Right lung (tissue), 2 donors: ENCODE measurements at regions not wholly inside any gene's neighbourhood (a gene's known extent, or its start where the extent isn't known, plus 50 kb on each side); places are given as distances from the start of the nearest gene placed in this dataset.

Source experiments
- DNase-seq, 2 donors: peaks; one replicate each; pipeline ENCODE4 v3.0.0-alpha.2; 2013

DNA sequence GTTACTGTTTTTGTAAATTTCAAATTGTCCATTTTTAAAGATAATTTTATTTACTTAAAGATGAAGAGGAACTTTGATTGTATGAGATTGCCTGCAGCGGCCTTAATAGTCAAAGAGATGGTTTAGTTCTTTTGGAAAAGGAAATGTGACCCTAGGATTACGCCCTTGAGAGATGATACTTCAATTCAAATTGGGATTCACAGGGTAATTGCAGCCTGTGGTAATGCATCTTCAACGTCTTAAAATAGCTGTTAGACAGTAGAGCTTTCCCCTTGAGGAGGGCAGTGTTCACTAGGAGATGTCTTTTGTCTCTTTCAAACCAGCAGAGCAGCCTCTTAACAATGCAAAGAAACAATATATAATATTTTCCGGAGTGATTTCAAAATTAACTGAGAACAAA lies 127.1 kb downstream of the TAF11L14 start:
- no peak for DNase-seq

DNA sequence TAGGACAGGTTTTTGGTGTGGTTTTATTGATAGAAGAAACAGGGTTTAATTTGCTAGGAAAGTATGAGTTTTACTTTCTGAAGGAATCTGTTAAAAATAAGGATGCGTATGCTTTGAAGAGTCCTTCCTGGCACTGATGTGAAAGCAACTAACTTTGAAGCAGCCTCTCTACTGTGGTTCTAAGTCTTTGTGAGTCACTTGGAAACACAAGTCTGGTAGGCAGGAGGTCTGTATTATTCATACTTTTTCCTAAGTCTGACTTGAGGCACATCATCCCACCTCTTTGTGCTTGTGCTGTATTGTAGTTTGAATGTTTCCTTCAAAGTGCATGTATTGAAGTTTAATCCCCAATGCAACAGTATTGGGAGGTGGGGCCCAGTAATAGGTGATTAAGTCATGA lies 129.0 kb downstream of the TAF11L14 start:
- DNase-seq, result no peak

- no peak for DNase-seq
Observed at GRCh38 chr5:17766031-17766430, 131.8 kb downstream of the TAF11L14 start.

DNA sequence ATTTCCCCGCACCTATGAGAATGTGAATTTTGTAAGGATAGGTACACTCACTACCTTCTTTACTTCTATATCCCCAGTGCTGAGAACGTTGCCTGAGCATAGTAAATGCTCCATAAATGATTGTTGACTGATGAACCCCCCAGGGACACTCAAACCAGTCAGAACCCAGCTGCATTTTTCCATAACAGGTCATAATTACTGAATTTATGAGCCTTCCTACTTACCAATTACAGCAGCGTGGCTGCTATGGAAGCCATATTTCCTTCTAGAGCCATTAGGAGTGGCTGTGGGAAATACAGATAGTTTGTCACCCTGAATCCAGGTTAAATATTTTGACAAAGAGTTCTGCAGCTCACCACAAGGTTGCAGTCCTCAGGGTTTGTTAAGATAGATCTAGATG lies 135.0 kb downstream of the TAF11L14 start:
- no peak for DNase-seq

DNA sequence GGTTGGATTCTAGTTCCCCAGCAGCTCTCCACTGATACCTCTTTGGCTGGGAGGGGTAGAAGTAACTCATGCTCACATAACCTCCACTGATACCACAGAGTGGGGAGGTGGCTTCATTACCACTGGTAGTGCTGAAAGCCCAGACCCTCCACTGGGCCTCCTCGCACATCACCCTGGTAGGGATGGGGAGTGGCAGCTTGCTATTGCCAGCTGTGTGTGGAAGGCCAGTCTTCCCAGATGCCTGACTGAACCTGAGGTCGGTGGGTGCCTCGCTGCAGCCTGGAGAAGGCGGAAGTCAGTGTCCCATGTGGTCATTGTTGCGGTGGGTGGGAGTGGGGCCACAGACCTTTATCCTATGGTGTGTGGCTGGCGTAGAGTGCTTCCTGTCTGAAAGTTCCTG lies 138.0 kb downstream of the TAF11L14 start:
- DNase-seq, result no peak

DNA sequence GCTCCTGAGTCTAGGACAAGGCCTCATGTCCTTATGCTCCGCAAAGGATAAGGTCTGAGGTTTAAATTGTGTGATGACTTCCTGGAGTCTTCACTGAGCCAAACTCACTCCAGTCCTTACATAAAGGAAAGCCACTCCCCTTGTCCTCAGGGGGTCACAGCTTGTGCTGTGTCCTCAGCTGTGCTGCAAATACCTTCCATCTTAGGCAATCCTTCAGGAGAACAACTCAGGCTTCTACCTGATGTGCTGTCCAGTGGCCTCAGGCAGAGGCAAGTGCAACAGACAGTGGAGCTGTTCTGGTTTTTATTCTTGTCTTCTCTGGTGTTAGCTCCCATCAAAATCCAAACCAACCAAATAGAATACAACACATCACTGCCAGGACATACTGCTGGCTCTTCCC lies 151.5 kb downstream of the TAF11L14 start:
- DNase-seq, result no peak

DNA sequence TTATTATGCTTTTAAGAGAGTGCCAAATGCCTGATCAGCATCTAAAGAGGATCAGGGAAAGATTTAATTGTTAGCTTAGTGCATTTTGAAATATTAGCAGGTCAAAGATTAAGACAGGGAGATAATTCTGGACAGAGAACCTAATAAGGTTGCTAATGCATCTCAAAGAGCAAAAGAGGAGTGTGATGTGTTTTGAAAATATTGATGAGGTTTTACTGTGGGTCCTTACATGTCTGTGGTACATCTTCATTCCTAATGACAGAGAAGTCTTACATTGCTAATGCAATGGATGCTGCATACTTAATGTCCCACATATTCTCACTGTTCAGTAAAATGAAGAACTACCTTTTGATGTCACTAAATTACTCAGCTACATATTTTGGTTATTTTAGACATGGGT lies 154.1 kb downstream of the TAF11L14 start:
- no peak for DNase-seq

GRCh38 chr5:17794201-17794600 lies 159.9 kb downstream of the TAF11L14 start:
- DNase-seq, result no peak

DNA sequence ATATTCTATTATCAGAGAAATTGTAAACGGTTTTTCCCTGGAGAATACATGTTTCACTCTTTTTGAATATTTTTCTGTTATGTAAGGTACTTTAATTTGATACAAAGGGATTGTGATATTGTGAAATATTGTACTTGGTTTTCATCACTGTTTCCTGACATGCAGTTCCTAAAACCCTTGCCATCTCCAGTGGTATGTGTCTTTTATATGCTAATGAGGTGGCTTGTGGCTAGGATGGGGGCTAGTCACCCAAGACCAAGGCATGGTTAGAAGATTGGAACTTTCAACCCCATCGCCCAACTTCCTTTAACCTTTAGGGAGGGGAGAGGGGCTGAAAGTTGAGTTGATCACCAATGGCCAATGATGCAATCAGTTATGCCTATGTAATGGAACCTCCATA lies 160.6 kb downstream of the TAF11L14 start:
- no peak for DNase-seq

- DNase-seq, result no peak
Observed at GRCh38 chr5:17796142-17796541, 161.9 kb downstream of the TAF11L14 start.

DNA sequence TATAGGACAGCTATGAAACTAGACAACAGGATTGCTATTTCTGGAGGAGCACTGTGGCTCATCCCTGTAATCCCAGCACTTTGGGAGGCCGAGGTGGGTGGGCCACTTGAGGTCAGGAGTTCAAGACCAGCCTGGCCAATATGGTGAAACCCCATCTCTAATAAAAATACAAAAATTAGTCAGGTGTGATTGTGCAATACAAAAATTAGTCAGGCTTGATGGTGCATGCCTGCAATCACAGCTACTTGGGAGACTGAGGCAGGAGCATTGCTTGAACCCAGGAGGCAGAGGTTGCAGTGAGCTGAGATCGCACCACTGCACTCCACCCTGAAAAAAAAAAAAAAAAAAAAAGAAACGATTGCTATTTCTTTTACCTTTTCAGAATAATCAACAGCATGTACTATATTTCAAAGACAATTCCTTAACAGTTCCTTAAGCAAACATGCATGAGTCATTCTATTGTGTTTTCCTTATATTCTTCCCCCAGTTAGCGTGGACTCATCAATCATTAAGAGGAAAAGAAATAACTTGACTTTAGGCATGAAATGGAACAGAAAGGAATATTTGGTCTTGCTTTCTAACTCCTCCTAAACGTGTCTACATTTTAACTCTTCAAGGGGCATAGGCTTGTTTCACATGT lies 162.6 kb downstream of the TAF11L14 start:
- DNase-seq, result no peak

GRCh38 chr5:17799521-17799920 lies 165.3 kb downstream of the TAF11L14 start:
- no peak for DNase-seq

- no peak for DNase-seq
Observed at GRCh38 chr5:17801595-17801994, 167.3 kb downstream of the TAF11L14 start.

- peak; percentile 1 to 2 for DNase-seq
Observed at GRCh38 chr5:17802256-17802655, 168.0 kb downstream of the TAF11L14 start.

DNA sequence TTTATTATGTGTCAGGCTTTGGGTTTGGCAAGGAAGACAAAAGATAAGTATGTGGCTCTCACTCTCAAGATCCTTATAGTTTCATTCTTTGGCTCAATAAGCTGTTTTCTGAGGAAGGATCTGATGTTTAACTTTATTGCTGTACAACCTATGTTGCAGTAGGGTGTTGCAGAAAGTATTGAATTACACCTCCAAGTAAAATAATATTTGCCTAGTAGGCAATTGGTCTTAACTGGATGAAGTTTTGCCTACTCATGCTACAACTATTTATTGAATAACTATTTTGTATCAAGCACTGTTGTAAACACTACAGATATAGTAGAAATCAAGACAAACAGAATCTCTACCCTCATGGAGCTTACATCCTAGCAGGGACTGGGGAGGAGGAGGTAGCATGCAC lies 169.7 kb downstream of the TAF11L14 start:
- no peak for DNase-seq

- no peak for DNase-seq
Observed at GRCh38 chr5:17805227-17805825, 171.1 kb downstream of the TAF11L14 start.

- DNase-seq, result no peak
Observed at GRCh38 chr5:17806818-17807468, 172.7 kb downstream of the TAF11L14 start.

DNA sequence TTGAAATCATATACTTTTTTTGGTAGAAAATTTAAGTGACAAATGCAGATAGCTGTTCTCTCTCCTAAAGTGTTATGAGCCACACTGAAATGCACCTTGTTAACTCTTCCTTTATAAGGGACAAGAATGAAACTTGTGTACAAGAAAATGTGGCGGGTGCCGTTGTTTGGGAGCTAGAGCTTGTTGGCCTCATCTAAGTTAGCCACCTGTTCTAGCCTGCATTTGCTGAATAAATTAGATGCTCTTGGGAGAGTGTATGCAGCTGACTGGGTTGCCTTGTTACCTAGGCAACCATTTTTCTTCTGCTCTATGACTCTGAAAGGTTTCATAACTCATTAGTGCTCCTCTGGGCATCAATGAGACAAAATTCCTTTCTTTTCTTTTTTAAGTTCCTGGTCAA lies 174.3 kb downstream of the TAF11L14 start:
- DNase-seq, result no peak

- no peak for DNase-seq
Observed at GRCh38 chr5:17810734-17811133, 176.5 kb downstream of the TAF11L14 start.

- DNase-seq, result no peak
Observed at GRCh38 chr5:17813214-17813613, 179.0 kb downstream of the TAF11L14 start.

GRCh38 chr5:17816505-17816904 lies 182.2 kb downstream of the TAF11L14 start:
- no peak for DNase-seq

GRCh38 chr5:17816944-17817343 lies 182.7 kb downstream of the TAF11L14 start:
- no peak for DNase-seq

- DNase-seq, result no peak
Observed at GRCh38 chr5:17817990-17818389, 183.7 kb downstream of the TAF11L14 start.

DNA sequence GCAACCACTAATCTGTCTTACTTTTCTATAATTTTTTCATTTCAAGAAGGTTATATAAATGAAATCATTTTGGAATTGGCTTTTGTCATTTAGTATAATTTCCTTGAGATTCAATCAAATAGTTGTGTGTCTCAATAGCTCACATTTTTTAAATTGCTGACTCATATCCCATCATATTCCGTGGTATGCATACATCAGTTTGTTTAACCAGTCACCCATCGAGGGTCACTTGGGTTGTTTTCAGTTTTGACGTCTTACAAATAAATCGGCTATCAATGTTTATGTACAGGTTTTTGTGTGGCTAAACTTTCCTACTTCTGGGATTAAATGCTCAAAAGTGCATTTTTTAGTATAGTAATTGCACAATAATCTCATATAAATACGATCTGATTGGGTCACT lies 185.5 kb downstream of the TAF11L14 start:
- no peak for DNase-seq
